HG03521 (cell line): ENCODE measurements at regions not wholly inside any gene's neighbourhood (a gene's known extent, or its start where the extent isn't known, plus 50 kb on each side); places are given as distances from the start of the nearest gene placed in this dataset.

Experiments
- ATAC-seq: cut with Tn5 transposase; IDR thresholded peaks from one replicate; pipeline ENCODE4 v1.9.1; 2021; ENCODE audit warnings: mild to moderate bottlenecking, moderate library complexity; ENCODE audit not compliant: unreplicated experiment

DNA sequence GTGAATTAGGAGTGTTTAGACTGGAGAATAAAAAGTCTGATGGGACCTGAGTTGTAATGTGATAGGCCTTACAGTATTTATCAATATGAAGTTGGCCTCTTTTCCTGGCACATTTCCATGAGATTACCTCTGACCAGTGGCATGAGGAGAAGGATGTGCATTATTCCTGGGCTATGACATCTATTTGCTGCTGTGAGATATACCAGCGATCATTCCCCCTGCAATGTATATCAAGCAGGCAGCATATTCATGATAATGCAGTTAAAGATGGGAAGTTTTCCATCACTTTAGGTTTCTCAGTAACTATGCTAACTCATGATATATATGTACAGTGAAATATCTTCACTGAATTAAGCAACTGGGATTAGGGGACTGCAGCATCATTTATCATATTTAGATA is 142.8 kb upstream of the MBL2 start:
- no peak for ATAC-seq

DNA sequence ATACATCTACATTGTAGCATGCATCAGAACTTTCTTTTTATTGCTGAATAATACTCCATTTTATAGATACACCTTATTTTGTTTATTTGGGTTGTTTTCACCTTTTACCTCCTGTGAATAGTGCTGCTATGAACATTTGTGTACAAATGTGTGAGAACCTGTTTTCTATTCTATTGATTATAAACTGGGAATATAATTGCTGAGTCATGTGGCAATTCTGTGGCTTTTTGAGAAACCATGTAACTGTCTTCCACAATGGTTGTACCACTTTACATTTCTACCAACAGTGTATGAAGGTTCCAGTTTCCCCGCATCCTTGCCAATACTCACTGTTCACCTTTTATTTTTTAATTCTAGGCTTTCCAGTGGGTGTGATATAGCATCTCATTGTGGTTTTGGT is 138.6 kb upstream of the MBL2 start:
- ATAC-seq = no peak

DNA sequence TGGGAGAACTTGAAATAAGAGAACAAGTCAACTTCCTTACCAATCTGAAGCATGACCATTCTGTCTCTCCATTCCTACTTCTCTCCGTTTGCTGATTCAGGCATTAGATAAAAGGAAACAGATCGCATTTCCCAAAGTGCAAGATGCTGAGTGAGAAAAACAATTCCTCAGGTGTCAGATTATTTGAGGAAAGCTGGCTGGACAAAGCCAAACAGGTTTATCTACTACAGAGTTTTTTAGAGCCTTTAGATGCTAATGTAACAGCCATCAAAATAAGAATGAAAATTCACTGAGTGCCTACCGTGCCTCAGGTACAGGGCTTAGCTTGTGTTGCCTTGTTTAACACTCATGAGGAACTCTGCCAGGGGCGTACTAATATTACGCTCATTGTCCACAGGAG is 135.9 kb upstream of the MBL2 start:
- no peak for ATAC-seq

DNA sequence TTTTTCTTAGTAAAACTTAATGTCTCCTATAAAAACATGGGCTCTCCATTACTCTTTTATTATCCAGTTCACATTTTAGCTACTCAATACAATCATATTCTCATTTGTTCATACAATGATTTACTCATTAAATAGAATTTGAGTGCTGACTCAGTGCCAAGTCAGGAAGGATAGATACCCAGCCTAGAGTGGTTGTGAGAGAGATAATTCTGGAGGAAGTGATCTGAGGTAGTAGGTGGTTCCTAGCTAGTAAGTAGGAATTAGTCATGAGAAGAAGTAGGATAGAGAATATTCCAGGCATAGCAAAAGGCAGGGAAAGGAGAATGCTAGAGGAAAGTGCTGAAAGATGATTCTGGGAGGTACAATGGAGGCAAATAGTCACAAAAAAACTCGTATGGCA is 133.5 kb upstream of the MBL2 start:
- ATAC-seq = no peak

DNA sequence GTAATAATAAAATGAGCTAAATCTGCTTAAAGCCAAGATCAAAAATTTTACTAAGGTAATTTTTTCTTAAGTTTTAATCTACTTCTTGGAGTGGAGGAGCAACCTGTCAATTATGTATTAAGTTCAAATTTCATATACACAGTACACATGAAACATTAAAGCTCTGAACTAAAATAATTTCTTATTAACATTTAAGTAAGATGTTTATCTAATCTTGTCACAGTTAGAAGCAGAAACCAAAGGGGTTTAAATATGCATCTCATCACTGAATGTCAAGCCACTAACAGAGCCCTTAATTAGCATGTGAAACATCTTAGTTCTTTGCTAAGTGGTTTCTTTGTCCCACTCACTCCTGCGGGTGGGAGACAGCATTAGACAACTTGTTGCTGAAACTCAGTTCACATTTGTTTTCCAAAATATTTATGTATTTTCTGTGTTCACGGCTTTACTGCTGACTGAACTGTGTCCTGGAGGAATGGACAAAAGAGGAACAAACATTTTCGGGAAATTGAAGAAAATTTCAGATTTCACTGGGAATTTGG is 130.9 kb upstream of the MBL2 start:
- no peak for ATAC-seq

DNA sequence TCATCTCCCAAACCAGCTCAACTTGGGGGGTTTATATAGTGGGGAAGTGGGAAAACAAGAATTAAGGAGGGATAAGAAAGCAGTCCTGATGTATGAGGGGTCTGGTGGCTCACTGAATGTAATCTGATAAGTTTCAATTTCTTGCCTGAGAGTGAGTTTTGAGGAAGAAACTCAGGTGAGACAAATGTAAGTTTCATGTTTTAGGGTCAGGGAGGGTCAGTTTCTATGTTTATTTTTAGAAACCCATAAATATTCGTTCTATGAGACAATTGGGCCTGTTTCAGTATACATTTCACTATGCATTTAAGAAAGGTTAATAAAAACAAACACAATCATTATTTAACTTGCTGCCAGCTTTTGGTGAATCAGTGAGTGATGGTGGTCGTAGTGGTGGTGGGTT is 128.0 kb upstream of the MBL2 start:
- peak; percentile 55 for ATAC-seq

DNA sequence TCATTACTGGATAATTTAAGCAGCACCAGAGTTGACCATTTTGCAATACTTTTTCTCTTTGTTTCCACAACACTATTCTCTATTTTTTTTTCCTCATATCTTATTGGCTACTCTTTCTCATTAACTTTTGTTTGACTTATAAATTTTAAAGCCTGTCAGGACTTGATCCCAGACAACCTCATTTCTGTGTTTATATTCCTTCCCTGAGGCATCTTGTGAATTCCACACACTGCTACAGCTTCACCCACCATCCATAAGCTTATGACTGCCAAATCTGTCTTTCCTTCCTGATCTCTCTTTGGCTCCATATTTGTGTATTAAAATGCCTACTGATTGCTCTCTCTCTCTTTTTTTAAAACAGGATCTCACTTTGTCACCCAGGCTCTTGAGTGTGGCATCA is 124.6 kb upstream of the MBL2 start:
- no peak for ATAC-seq

DNA sequence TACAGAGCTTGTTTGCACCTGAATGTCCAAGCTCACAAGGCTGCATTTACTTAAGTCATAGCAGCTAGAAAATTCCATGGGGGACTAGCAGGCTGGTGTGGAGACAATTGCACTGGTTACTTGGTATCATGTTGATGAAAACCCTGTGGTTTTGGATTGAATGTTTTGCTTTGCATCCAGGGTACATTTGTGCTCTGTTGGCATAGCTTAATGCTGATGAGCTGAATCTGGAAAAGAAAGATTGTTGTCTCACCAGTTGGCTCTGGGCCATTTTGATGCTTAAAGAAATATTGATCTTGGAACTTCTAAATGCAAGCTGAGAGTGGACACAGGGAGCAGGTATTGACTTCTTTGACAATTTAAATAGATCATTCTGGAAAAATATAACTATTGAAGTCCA is 122.5 kb upstream of the MBL2 start:
- no peak for ATAC-seq

DNA sequence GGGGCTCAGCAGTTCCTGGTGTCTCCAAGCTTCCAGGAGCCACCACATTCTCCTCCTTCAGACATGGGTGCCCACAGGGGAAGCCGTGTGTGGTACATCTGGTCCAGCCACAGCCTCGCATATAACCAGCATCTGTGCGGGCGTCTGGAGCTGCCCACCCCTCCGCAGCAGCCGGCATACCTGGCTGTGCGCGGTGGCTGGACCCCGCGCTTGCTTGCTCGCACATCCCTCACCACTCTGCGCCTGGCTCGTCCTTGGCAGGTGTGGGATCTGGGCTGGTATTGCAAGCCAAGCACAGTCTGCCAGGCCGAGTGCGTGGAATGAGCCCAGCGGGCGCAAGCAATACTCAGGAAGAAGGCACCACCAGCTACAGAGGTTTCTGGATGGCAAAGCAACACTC is 117.7 kb upstream of the MBL2 start:
- ATAC-seq = no peak

DNA sequence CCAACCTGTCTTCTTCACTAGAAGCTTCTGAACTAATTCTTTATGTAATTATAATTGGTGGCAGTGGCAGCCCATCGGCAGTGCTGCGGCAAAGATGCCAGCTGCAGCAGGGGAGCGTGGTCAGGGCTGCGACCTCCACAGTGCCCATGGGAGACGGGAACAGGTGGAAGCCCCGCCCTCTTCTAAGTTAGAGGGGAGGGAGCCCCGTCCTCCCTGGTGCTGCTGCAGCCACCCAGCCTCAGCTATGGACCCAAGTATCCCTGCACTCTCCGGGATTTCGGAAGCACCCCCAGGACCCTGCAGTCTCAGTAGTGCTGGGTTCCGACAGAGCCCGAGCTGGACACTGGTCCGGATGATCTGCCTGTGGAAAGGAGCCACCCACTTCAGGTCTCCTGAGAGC is 117.0 kb upstream of the MBL2 start:
- no peak for ATAC-seq

DNA sequence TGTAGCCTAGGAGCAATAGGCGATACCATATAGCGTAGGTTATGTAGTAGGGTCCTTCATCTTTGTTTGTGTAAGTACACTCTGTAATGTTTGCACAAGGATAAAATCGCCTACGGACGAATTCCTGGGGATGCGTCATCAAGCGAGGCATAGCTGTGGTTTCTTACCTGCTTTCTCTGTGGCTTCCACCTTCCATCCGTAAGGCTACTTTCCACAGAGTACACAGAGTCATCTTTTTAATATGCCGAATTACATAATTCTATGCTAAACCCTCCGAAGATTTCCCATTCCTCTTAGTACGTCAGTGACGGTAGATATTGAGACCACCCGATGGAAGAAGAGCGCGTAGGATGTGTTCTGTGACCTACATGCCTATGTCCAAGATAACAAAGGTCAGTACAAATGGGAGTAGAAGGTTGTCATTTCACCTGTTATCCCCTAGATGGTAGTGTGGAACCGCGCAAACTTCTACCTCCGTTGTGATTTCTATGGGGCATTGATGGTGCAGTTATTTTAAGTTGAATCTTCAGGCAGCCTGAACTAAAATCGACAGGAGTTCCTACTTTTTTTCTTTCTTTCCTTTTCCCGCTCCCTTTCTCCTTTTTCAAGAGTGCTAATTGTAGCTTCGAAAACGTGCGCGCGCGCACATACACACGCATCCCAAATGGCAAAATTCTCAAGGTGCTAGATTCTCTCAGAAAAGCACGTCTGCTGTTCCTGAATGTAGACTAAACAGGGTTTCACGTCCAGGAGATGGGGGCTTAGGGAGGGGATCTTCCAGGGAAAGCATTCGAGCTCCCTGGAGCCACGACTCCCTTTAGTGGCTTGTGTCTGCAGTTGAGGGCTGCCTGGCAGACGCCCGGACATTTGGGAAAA is 111.7 kb upstream of the MBL2 start:
- peak; percentile 89 for ATAC-seq

DNA sequence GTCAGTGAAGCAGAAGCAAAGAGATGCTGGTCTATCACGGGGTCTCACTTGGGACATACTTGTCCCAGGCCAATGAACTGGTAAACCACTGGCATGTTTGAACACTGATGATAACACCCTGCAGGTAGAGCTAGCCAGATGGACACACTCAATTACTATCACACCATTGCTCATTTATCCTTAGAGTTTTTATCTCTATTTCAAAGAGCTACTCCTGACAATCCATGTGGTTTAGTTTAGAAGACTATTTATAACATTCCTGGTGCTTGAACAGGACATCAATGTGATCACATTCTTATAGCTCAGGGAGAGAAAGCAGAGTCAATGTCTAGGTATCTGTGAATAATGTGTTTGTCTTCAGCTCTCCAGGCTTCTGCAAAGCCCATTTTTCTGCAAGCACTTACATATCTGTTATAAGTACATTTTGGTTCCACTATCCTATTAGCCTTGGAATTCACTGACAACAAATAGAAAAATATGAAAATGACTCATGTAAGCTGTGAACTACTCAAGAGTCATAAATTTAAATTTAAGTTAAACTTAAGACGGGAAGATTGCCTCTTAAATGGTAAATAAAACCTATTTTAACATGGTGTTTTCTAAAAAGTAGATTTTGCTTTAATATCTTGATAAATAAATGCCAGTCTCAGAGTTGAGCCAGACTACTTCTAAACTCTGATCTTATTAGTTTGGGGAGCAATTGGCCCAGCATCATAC is 106.7 kb upstream of the MBL2 start:
- ATAC-seq = no peak

DNA sequence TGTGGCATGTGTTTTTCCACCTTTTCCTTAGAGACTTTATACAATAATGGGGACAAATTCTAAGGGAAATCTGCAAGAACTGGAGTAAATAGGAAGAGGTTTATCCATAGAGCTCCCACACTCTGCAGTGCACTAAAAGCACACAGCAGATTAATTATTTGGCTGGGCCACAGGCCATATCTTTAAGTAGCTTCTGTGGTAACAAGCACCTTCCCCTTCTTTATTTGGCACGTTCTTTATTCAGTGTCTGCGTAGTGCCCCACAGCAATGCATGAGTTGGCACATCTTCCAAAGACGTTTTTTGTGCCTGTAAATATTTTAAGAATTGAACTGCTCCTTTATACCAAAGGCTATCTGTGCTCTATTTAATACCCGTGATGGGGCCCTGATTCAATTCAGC is 104.9 kb upstream of the MBL2 start:
- ATAC-seq = no peak

DNA sequence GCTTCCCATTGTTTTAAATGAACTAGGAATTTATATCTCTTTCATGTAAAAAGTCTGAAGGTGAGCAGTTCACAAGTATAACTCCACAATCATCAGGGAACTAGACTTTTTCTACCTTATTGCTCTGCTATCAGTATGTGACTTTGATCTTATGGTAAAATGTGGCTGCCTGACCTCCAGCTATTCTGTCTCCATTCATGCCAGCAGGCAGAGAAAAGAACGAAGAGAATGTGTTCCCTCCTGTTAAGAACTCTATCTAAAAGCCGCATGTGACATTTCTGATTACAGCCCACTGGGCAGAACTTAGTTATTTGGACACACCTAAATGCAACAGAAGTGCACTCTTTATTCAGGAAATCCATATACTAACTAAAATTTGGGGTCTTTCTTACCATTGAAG is 102.8 kb upstream of the MBL2 start:
- ATAC-seq = no peak

DNA sequence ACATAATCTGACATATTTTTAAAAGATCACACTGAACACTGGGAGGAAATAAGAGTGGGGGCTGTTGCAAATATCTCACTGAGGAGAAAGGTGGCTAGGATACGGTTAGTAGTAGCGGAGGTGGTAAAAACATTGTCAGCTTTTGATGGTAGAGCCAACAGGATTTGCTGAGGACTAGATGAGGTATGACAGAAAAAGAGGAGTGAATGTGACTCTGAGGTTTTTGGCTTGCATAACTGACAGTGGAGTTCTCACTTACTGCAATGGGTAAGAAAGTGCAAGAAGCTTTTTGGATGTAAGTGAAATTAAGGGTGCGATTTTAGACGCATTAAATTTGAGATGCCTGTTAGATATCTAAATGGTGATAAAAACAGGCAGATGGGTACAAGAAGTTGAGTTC is 102.0 kb upstream of the MBL2 start:
- no peak for ATAC-seq

DNA sequence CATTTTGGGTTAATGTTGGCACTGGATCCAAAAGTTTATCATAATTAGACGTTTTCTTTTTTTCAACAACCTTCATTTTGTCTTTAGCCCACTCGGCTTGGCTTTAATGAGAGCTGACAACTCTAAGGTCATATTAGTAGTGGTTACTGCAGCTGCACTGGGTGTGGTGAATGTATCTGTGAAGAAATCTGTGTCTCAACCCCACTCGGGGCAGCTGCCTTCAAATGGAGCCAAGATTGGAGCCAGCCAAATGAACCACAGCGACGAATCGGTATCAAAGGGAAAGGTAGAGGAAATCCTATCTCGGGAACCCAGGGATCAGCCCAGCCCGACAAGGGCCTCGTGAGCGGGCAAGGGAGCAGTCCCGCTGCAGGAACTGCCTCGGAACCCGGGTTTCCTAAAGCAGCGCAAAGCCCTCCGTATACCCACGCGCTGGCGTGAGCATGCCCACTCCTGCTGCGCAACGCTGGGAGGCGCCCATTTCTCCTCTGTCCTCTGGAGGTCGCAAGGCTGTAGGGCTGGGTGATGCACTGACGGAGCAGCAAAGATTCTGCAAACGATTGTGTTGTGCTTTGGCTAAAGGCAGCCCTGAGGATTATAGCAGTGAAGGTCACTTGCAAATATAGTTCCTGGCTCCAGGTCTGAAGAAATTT is 98.7 kb upstream of the MBL2 start:
- no peak for ATAC-seq

DNA sequence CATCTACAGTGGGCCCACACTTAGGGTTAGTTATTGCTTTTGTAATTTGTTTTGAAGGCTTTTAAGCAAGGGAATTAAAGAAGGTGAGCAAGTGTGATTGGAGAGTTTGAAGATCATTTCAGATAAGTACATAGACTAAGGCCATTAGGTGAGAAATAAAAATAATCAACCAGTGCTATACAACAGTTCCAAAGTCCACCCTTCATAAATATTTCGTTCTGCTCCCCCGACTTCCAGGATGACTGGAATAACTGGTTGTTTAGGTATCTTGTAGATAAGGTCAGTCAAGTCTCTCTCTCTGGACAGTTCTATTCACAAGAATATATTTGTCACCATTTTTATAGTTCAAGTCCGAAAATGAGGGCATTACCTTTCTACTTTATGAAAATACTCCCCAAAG is 98.0 kb upstream of the MBL2 start:
- no peak for ATAC-seq

DNA sequence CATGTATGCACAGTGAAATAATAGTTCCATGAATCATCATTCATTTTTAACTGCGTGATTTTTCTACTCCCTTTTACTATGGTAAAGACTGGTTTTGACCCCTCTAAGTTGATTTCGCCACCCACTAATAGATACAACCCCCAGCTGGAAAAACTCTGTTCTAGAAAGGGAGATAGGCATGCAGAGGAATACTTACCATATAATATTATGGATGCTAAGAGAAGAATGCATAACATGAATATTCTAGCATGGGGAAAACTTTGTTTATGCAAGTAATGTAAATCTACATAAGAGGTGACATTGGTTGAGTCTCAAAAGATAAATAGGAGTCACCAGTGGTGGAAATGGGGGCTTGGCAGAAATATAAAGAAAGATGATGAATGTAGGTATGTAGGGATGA is 97.3 kb upstream of the MBL2 start:
- ATAC-seq = no peak

DNA sequence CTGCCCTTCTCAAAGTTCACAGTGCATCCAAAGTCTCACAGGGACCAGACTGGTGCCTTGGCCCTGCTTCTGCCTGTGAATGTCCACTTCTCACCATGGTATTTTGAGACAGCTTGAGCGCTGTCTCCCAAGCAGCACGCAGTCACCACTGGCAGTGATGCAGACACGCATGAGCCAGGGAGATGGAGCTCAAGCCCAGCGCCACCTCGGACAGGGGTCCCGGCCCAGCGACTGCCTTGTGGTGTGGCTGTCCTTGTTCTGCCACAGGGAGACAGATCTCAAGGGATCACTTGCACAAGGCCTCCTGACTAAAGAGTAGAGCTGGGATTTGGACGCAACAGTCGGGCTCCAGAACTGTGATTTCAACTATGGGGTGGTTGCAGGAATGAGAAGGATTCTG is 92.6 kb upstream of the MBL2 start:
- no peak for ATAC-seq

DNA sequence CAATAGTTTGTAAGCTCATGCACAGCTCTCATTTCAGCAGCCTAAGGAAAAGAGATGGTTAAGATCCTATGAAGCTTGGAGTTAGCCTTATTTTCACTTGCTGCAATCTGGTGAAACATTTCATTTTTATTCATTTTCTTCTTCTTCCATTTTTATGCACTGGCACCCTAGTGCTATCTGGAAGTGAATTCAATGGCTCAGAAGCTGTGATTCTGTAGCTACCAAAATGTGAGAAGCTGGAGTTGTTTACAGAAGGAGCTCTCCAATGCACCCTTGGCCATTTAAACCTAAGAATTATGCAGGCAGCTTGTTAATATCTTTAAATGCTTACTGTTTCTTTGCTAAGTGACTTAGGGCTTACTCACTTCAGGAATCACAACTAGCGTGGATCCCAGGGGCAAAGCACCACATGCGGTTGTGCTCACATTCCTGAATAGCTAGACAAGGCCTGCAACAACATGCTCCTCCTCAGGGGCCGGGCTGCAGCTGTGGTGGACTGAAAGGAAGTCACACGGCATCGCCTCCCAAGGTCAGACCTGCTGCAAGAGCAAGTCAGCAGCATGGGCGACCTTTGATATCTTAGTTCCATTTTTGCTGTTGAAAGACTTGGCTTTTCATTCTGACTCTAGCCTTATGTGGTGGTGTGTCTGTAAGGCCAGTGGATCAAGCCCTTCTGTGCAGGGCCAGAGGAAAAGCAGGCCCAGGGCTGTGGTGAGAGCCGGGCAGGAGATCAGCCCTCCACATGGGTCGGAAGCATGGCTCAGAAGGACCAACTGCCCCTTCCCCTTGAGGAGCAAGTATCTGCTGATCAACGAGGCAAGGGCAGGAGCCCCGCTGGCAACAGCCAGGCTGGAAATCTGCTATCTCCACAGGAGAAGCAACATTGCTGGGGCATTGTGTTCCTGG is 91.9 kb upstream of the MBL2 start:
- ATAC-seq = no peak

DNA sequence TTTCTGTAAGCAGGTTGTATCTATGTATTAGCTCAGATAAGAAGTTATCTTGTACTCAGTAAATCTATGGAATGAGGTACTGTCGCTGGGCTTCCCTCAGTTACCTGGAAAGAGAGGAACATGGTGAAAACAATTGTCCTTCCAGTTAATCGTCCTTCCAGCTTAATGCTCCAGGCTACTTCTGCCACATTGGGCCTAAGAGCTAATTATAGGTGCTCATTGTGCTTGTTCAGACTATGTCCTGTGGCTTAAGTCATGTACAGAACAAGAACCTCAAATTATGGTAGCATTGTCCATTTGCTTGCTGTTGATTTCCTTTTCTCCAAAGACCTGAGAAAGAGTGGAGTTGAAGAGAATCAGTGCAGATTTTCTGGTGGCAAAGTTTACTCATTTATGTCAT is 86.1 kb upstream of the MBL2 start:
- no peak for ATAC-seq
